ENCODE measurements at regions not wholly inside any gene's neighbourhood (a gene's known extent, or its start where the extent isn't known, plus 50 kb on each side); places are given as distances from the start of the nearest gene placed in this dataset.
"Not testable (repeated sequence)": the region's sequence is repeated elsewhere in the genome, so short reads cannot be mapped to it uniquely, and the experiment has no call there.

GRCh38 chr18:4758980-4759379 lies 303.9 kb upstream of the DLGAP1 start:
- no peak for DNase-seq

GRCh38 chr18:4755848-4756247 lies 300.7 kb upstream of the DLGAP1 start:
- DNase-seq: no peak

GRCh38 chr18:4753151-4753550 lies 298.0 kb upstream of the DLGAP1 start:
- DNase-seq: not testable (repeated sequence)

DNA sequence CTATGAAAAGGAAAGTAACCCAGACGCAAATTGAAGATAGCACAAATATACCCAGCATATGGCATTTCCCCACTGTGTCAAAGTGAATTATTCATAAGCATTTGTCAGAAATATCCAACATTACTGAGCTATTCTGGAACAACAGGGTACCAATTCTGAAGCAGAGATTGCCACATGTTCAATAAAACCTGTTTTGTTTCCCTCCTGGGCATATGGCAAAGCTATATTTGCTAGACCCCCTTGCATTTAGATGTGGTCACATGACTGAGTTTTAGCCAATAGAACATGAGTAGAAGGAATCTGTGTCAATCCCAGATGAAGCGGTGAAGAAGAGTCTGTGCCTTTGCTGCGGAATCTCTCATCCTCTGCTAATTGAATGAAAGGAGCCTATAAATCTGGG lies 296.4 kb upstream of the DLGAP1 start:
- no peak for DNase-seq

- no peak for DNase-seq
Measured at GRCh38 chr18:4750393-4751346, 295.6 kb upstream of the DLGAP1 start.

DNA sequence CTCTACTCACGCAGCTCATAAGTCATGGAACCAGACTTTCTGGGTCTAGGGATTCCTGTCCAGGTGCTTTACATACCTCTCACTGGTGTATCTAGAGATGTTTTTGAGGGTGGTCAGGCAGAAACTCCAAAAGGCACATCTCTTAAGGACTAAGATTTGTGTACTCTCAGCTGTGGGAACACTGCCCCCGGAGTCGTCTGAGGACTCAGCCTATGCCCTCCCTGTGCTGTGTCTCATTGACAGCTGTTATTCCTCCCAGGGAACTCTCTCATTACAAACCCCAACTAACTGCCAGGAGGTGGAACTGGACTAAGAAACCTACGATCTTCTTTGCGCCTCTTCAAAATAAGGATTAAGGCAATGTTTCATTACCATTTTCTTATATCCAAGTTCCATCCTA lies 293.9 kb upstream of the DLGAP1 start:
- no peak for DNase-seq

DNA sequence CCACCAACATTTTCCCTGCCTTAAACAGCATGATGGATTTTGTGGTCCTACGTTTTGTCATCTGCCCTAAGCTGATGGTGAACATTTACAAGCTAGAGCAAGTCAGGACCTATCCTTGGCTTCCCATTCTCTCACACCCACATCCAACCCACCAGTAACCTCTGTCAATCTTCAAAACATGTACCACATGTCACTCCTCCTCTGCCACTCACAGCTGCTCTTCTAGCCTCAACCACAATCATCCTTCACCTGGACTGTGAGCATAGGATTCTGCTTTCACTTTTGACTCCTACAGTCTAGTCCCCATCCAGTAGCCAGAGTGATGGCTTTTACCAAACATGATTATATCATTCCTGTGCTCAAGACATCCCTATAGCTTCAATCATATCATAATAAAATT lies 279.8 kb upstream of the DLGAP1 start:
- no peak for DNase-seq

GRCh38 chr18:4734021-4734420 lies 278.9 kb upstream of the DLGAP1 start:
- no peak for DNase-seq

DNA sequence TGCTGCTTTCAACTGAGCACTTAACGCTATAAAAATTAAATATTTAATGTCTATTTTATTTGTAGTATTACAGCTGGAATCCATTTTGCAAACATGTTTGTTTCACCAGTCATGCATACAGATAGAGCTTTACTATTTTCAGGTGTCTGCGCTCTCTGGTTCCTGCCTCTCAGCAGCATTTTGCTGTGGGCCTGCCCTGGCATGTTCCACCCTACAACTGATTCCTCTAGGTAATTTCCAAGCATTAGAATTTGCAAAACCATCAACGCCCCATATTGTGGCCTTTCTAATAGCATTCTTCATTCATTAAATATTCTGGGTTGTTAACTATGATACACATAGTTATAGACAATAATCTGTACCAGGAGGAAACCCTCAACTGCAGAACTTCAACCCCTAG lies 266.4 kb upstream of the DLGAP1 start:
- DNase-seq: no peak

GRCh38 chr18:4720518-4720917 lies 265.4 kb upstream of the DLGAP1 start:
- DNase-seq: no peak

DNA sequence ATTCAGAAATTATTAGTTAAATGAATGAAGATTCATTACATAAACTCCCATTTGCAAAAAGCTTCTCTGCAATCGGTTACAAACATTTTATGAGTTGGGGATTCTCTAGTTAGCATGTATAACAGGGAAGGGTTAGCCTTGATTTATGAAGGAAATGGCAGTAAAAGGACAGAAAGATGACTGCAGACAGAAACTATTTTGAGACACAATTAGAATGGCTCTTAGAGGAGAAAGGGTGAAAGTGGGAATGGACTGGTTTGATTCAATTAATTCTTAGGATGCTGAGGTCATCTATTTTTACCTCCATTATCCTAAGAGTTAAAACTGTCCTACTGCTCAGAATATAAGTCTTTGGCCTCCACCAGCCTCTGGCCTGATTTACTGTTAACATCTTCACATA lies 250.8 kb upstream of the DLGAP1 start:
- DNase-seq: no peak

- no peak for DNase-seq
Measured at GRCh38 chr18:4704781-4705180, 249.7 kb upstream of the DLGAP1 start.

- no peak for DNase-seq
Measured at GRCh38 chr18:4691836-4692235, 236.7 kb upstream of the DLGAP1 start.

DNA sequence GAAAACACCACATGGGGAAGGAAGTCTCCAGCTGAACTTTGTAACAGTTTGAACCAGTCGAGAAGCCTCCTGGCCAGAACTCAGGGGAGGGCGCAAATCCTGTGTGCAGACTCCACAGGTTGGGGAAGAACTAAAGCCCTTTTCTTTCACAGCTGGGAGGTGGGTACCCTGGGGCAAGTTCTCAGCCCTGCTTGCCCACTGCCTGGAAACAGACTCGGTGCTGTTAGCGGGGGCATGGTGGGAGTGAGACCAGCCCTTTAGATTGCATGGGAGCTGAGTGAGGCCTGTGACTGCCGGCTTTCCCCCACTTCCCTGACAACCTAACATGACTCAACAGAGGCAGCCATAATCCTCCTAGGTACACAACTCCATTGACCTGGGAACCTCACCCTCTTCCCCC lies 223.6 kb upstream of the DLGAP1 start:
- not testable (repeated sequence) for DNase-seq

GRCh38 chr18:4677006-4677405 lies 221.9 kb upstream of the DLGAP1 start:
- DNase-seq: no peak

GRCh38 chr18:4672162-4672561 lies 217.1 kb upstream of the DLGAP1 start:
- DNase-seq: no peak

- DNase-seq: no peak
Measured at GRCh38 chr18:4658804-4659203, 203.7 kb upstream of the DLGAP1 start.

- DNase-seq: no peak
Measured at GRCh38 chr18:4653418-4653817, 198.3 kb upstream of the DLGAP1 start.

- no peak for DNase-seq
Measured at GRCh38 chr18:4641771-4642368, 186.8 kb upstream of the DLGAP1 start.

DNA sequence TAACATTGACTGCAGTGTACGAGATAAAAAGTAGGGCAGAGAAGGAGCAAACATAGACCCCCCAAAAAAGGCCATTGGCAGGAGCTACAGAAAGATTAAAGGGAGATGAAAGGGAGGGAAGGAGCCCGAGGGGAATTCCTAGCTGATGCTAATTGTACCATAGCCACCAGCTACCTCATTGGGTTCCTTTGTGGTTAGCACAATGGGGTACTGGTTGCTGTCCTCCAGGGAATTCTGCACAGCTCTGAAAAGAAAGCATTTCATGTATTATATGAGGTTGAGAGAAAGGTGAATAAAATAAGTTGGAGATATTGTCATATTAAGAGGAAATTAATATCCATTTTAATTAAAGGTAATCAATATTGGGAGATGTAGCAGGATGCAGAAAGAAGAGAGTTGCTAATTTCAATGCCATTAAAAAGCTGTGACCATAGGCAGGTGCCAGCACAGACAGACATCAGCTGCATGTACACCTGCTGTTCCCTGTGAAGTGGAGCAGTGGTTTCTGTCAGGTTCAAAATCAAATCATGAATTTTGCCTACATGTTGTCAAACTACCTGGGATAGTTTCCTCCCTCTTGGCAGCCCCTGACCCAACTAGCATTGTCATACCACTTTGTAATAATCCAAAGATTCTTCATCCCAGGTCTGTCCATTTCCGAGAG lies 185.4 kb upstream of the DLGAP1 start:
- no peak for DNase-seq

DNA sequence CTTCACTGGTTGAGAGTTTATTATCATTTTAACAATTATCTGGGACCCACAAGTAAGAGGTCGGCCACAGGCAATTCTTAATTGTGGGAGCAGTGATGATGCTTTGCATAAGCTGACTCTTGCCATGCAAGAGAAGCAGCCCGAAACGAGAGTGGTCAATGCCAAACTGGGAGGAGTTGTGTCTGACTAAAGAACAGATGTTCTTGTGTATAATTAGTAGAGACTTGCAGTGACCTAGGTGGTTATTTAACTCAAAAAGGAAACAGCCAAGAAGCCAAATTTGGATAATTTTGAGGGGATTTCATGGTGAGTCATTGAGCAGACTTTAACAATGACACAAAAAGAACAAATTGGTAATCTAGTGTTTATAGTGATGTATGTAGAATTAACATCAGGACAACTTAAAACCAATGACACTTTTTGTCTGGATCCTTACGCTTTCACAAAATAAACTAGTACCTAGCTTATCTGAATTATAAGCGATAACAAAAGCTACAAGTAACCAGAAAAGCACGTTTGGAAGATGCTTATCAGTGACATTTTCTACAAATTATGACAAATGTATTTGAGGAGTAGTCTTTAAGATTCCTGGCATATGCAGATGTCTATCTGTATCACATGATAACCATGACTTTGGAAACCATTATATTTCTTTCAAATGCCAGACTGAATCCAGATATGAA lies 184.7 kb upstream of the DLGAP1 start:
- no peak for DNase-seq

- DNase-seq: no peak
Measured at GRCh38 chr18:4638680-4639079, 183.6 kb upstream of the DLGAP1 start.

- no peak for DNase-seq
Measured at GRCh38 chr18:4637876-4638275, 182.8 kb upstream of the DLGAP1 start.

Data from NCI-H1417 (cell line).